ENCODE measurements at regions not wholly inside any gene's neighbourhood (a gene's known extent, or its start where the extent isn't known, plus 50 kb on each side); places are given as distances from the start of the nearest gene placed in this dataset.

GRCh38 chrX:113009837-113010236 is 169.2 kb upstream of the AMOT start:
- H3K36me3 ChIP-seq: no peaks in the 10 kb centered on the region
- TF ChIP-seq CTCF (IDR thresholded peaks at IDR 0.05): no peak
- TF ChIP-seq POLR2A (IDR thresholded peaks at IDR 0.05): no peak
- H3K4me3 ChIP-seq: no peak overlapping the region
- no peaks in the 10 kb centered on the region for H3K4me1 ChIP-seq
- no peak overlapping the region for H3K27ac ChIP-seq
- no peaks in the 10 kb centered on the region for H3K9me3 ChIP-seq
- H3K27me3 ChIP-seq: no peaks in the 10 kb centered on the region
- DNase-seq: no peak
- intact Hi-C loops (cut with DNase I): no loop called here
- 100% methylated on average over 1 of the region's 1 CpG; no CpG with 5 or more reads in 1 of the 2 donors for WGBS, 2 donors

- Histone ChIP-seq H3K4me1 (no peaks in the 10 kb centered on the region), H3K27ac (no peak overlapping the region), H3K4me3 (no peak overlapping the region), H3K27me3 (no peaks in the 10 kb centered on the region), H3K9me3 (no peaks in the 10 kb centered on the region), H3K36me3 (no peaks in the 10 kb centered on the region)
- WGBS, 2 donors: 20% methylated on average over 1 of the region's 3 CpGs; no CpG with 5 or more reads in 1 of the 2 donors
- DNase-seq: no peak
- intact Hi-C loops (cut with DNase I): no loop called here
- no peak for TF ChIP-seq POLR2A (IDR thresholded peaks at IDR 0.05)
- TF ChIP-seq CTCF (IDR thresholded peaks at IDR 0.05): no peak
Observed at GRCh38 chrX:113009029-113009428, 168.4 kb upstream of the AMOT start.

GRCh38 chrX:113001836-113002235 is 161.2 kb upstream of the AMOT start:
- Histone ChIP-seq H3K4me3 (no peak overlapping the region), H3K9me3 (no peaks in the 10 kb centered on the region), H3K27ac (no peak overlapping the region), H3K27me3 (no peaks in the 10 kb centered on the region), H3K4me1 (no peaks in the 10 kb centered on the region), H3K36me3 (no peaks in the 10 kb centered on the region)
- intact Hi-C loops (cut with DNase I): no loop called here
- TF ChIP-seq POLR2A (IDR thresholded peaks at IDR 0.05): no peak
- TF ChIP-seq CTCF (IDR thresholded peaks at IDR 0.05): peak in 1 of 6 experiments; percentile 19
- no peak for DNase-seq
- WGBS, 2 donors: 82 to 87% methylated on average over 6 of the region's 6 CpGs

GRCh38 chrX:112997991-112998390 is 157.4 kb upstream of the AMOT start:
- Histone ChIP-seq H3K9me3 (no peaks in the 10 kb centered on the region), H3K27me3 (no peaks in the 10 kb centered on the region), H3K36me3 (no peaks in the 10 kb centered on the region), H3K4me1 (no peaks in the 10 kb centered on the region), H3K27ac (no peak overlapping the region), H3K4me3 (no peak overlapping the region)
- WGBS, 2 donors: 50% methylated on average over 1 of the region's 1 CpG
- intact Hi-C loops (cut with DNase I): no loop called here
- no peak for DNase-seq
- TF ChIP-seq CTCF (IDR thresholded peaks at IDR 0.05) (no peak), POLR2A (IDR thresholded peaks at IDR 0.05) (no peak)

- intact Hi-C loops (cut with DNase I): no loop called here
- Histone ChIP-seq H3K9me3 (no peaks in the 10 kb centered on the region), H3K27me3 (no peaks in the 10 kb centered on the region), H3K27ac (no peak overlapping the region), H3K36me3 (no peaks in the 10 kb centered on the region), H3K4me3 (no peak overlapping the region), H3K4me1 (no peaks in the 10 kb centered on the region)
- no peak for TF ChIP-seq POLR2A (IDR thresholded peaks at IDR 0.05)
- TF ChIP-seq CTCF (IDR thresholded peaks at IDR 0.05): no peak
- no peak for DNase-seq
- WGBS, 2 donors: 81 to 85% methylated on average over 2 of the region's 2 CpGs
Observed at GRCh38 chrX:112991801-112992200, 151.2 kb upstream of the AMOT start.

All from esophagus squamous epithelium (tissue), 5 donors.